ENCODE measurements at regions not wholly inside any gene's neighbourhood (a gene's known extent, or its start where the extent isn't known, plus 50 kb on each side); places are given as distances from the start of the nearest gene placed in this dataset.

DNA sequence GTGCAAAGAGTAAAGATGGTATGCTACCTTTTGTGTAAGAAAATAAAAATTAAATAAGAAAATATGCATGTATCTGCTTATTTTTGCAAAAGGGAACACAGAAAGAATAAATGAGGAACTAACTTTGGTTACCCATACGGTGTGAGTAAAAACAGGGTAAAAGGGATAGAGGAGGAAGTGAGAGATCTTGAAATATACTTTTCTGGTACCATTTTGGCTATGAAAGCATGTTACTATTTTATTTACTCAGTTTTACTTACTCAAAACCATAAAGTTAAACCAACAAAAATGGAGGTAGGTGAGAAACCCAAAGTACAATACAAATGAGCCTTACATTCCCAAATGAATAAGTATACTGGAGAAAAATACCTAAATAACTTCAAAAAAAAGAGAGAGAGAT lies 122.0 kb upstream of the EGLN3 start:
- Histone ChIP-seq H3K9me1 (ENCODE audit: control insufficient read depth, insufficient read depth, low read length) (no peaks in the 10 kb centered on the region), H3K27me3 (ENCODE audit: control insufficient read depth in 2 of 2, insufficient read depth in 2 of 2, low read length in 2 of 2) (no peaks in the 10 kb centered on the region), H3K4me1 (replicated peaks in 1 of 2; ENCODE audit: control insufficient read depth in 2 of 2, insufficient read depth in 2 of 2, low read length in 2 of 2) (peaks cover 3 to 7% of the 10 kb centered on the region in 2 experiments; a peak in 3 of 5 replicates), H3K79me2 (ENCODE audit: control insufficient read depth, insufficient read depth, low read length) (no peaks in the 10 kb centered on the region), H3K4me3 (no peak overlapping the region), H3K9me3 (replicated peaks; ENCODE audit: control insufficient read depth, insufficient read depth, low read depth, low read length) (no peaks in the 10 kb centered on the region; the same call in 1 of the 2 replicates), H3K27ac (ENCODE audit: extremely low read depth, low read depth, low read length) (no peak overlapping the region), H3K9ac (ENCODE audit: insufficient read depth in 1 of 2, low read depth in 2 of 2, low read length in 2 of 2) (no peak overlapping the region), H4K20me1 (replicated peaks; ENCODE audit: control insufficient read depth, insufficient read depth, low read length) (no peaks in the 10 kb centered on the region), H3K36me3 (ENCODE audit: control insufficient read depth, insufficient read depth, low read length) (no peaks in the 10 kb centered on the region), H2AFZ (ENCODE audit: low read depth, low read length) (no peak overlapping the region), H3K4me2 (ENCODE audit: insufficient read depth, low read length) (no peak overlapping the region)
- no peak for TF ChIP-seq SLC30A9 (CRISPR knock-in tag; IDR thresholded peaks at IDR 0.05)
- no peak for TF ChIP-seq ZC3H11A (IDR thresholded peaks at IDR 0.05; ENCODE audit: low read depth, low read length)
- no peak for TF ChIP-seq ZBTB7A (IDR thresholded peaks at IDR 0.05; ENCODE audit: borderline replicate concordance, control insufficient read depth, low read depth, low read length)
- no peak for TF ChIP-seq MTF1 (CRISPR knock-in tag; IDR thresholded peaks at IDR 0.05; ENCODE audit: borderline replicate concordance)
- no peak for TF ChIP-seq TAF1 (IDR thresholded peaks at IDR 0.05; ENCODE audit: control insufficient read depth, extremely low read depth, insufficient read depth, low read length, severe bottlenecking)
- ATAC-seq (no peak), DNase-seq (ENCODE audit: extremely low read depth in 1 of 4, low spot score in 3 of 4) (no peak), FAIRE-seq (no peak)
- in situ Hi-C loops (cut with MboI): no loop called here
- intact Hi-C loops (cut with micrococcal nuclease): no loop called here
- ChIA-PET CTCF (ENCODE audit: low intra/inter-chr PET ratio) (no interaction called here), POLR2A (no interaction called here)
- BruUV-seq (replicated peaks): no TSS peak
- 44% methylated on average over 1 of the region's 1 CpG for WGBS (ENCODE audit: insufficient coverage, low coverage, missing lambda C conversion rate)

DNA sequence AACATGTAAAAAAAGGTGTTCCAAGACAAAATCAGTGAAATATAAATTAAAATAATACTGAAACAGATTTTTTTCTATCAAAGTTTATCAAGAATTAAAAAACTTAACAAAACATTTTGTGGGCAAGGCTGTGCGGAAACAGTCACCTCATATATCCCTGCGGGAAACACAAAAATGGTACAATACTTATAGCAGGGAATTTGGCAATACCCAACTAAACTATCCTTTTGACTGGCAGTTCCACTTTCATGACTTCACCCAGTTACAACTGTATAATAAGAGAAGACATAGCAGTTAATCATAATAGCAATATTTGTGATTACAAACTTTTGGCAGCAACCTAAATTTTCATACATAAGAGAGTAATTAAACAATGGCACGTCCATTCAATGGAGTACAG lies 121.5 kb upstream of the EGLN3 start:
- no peaks in the 10 kb centered on the region for H3K27me3 ChIP-seq (ENCODE audit: control insufficient read depth in 2 of 2, insufficient read depth in 2 of 2, low read length in 2 of 2)
- 88% methylated on average over 3 of the region's 3 CpGs for WGBS (ENCODE audit: insufficient coverage, low coverage, missing lambda C conversion rate)
- H3K36me3 ChIP-seq (ENCODE audit: control insufficient read depth, insufficient read depth, low read length): no peaks in the 10 kb centered on the region
- ATAC-seq (no peak), FAIRE-seq (no peak), DNase-seq (ENCODE audit: extremely low read depth in 1 of 4, low spot score in 3 of 4) (no peak)
- peaks cover 2 to 3% of the 10 kb centered on the region in 2 experiments; a peak in 3 of 5 replicates for H3K4me1 ChIP-seq (replicated peaks in 1 of 2; ENCODE audit: control insufficient read depth in 2 of 2, insufficient read depth in 2 of 2, low read length in 2 of 2)
- no TSS peak for BruUV-seq (replicated peaks)
- H3K79me2 ChIP-seq (ENCODE audit: control insufficient read depth, insufficient read depth, low read length): no peaks in the 10 kb centered on the region
- H3K9ac ChIP-seq (ENCODE audit: insufficient read depth in 1 of 2, low read depth in 2 of 2, low read length in 2 of 2): no peak overlapping the region
- no peak for TF ChIP-seq SREBF2 (CRISPR knock-in tag; IDR thresholded peaks at IDR 0.05)
- peak; percentile 70 for TF ChIP-seq ZFP1 (CRISPR knock-in tag; IDR thresholded peaks at IDR 0.05)
- TF ChIP-seq ZNF644 (tag; IDR thresholded peaks at IDR 0.05; ENCODE audit: low read depth): no peak
- no peak for TF ChIP-seq EHMT2 (IDR thresholded peaks at IDR 0.05)
- TF ChIP-seq TRIM28 (IDR thresholded peaks at IDR 0.05): 0 out of 2 replicates have a peak, but pooled peaks have one; percentile 27
- H4K20me1 ChIP-seq (replicated peaks; ENCODE audit: control insufficient read depth, insufficient read depth, low read length): no peaks in the 10 kb centered on the region
- no peaks in the 10 kb centered on the region for H3K9me1 ChIP-seq (ENCODE audit: control insufficient read depth, insufficient read depth, low read length)
- H2AFZ ChIP-seq (ENCODE audit: low read depth, low read length): no peak overlapping the region
- CTCF ChIA-PET (ENCODE audit: low intra/inter-chr PET ratio): no interaction called here
- H3K4me2 ChIP-seq (ENCODE audit: insufficient read depth, low read length): no peak overlapping the region
- intact Hi-C loops (cut with micrococcal nuclease): no loop called here
- in situ Hi-C loops (cut with MboI): no loop called here
- H3K9me3 ChIP-seq (replicated peaks; ENCODE audit: control insufficient read depth, insufficient read depth, low read depth, low read length): peaks cover 3% of the 10 kb centered on the region; the same call in 1 of the 2 replicates
- H3K4me3 ChIP-seq: no peak overlapping the region
- H3K27ac ChIP-seq (ENCODE audit: extremely low read depth, low read depth, low read length): no peak overlapping the region
- POLR2A ChIA-PET: no interaction called here

Measured in K562 (cell line).